ENCODE measurements at regions not wholly inside any gene's neighbourhood (a gene's known extent, or its start where the extent isn't known, plus 50 kb on each side); places are given as distances from the start of the nearest gene placed in this dataset.

- DNase-seq, result no peak
These were observed 273.3 kb upstream of the ADAMTS16 start for GRCh38 chr5:4866817-4867216.

GRCh38 chr5:4868140-4868735, 271.9 kb upstream of the ADAMTS16 start:
- DNase-seq, result no peak

GRCh38 chr5:4873652-4874051, 266.5 kb upstream of the ADAMTS16 start:
- DNase-seq, result no peak

GRCh38 chr5:4874097-4874496, 266.0 kb upstream of the ADAMTS16 start:
- DNase-seq, result no peak

GRCh38 chr5:4875942-4876341, 264.2 kb upstream of the ADAMTS16 start:
- no peak for DNase-seq

GRCh38 chr5:4876804-4877203, 263.3 kb upstream of the ADAMTS16 start:
- no peak for DNase-seq

- no peak for DNase-seq
These were observed 262.6 kb upstream of the ADAMTS16 start for GRCh38 chr5:4877579-4877978.

GRCh38 chr5:4879075-4879474, 261.1 kb upstream of the ADAMTS16 start:
- DNase-seq, result no peak

- DNase-seq, result peak; percentile 92
These were observed 260.3 kb upstream of the ADAMTS16 start for GRCh38 chr5:4879693-4880303.

GRCh38 chr5:4880304-4880741, 259.8 kb upstream of the ADAMTS16 start:
- DNase-seq, result no peak

GRCh38 chr5:4881366-4882002, 258.6 kb upstream of the ADAMTS16 start:
- DNase-seq, result no peak

- no peak for DNase-seq
These were observed 257.9 kb upstream of the ADAMTS16 start for GRCh38 chr5:4882186-4882585.

GRCh38 chr5:4883360-4883759, 256.8 kb upstream of the ADAMTS16 start:
- DNase-seq, result no peak

- no peak for DNase-seq
These were observed 246.9 kb upstream of the ADAMTS16 start for GRCh38 chr5:4893063-4893744.

GRCh38 chr5:4896328-4896727, 243.8 kb upstream of the ADAMTS16 start:
- no peak for DNase-seq

GRCh38 chr5:4901305-4901811, 238.8 kb upstream of the ADAMTS16 start:
- DNase-seq, result no peak

GRCh38 chr5:4901924-4902323, 238.2 kb upstream of the ADAMTS16 start:
- no peak for DNase-seq

GRCh38 chr5:4905674-4906520, 234.2 kb upstream of the ADAMTS16 start:
- DNase-seq, result no peak

GRCh38 chr5:4906786-4907185, 233.3 kb upstream of the ADAMTS16 start:
- no peak for DNase-seq

- no peak for DNase-seq
These were observed 232.6 kb upstream of the ADAMTS16 start for GRCh38 chr5:4907571-4907970.

GRCh38 chr5:4909086-4909485, 231.0 kb upstream of the ADAMTS16 start:
- no peak for DNase-seq

GRCh38 chr5:4911646-4912403, 228.3 kb upstream of the ADAMTS16 start:
- no peak for DNase-seq

Data from right forelimb (tissue), 1 donor.